Karpas-422 (cell line): ENCODE measurements at regions not wholly inside any gene's neighbourhood (a gene's known extent, or its start where the extent isn't known, plus 50 kb on each side); places are given as distances from the start of the nearest gene placed in this dataset.

ENCODE experiments used
- DNase-seq: peaks from one replicate; pipeline ENCODE4 v3.0.0-alpha.2; 2015
- H2AFZ ChIP-seq: fragments of 200-600 bp; sonication (generic); 2 replicates; pipeline ENCODE4 v1.6.1; 2014; ENCODE audit warnings: antibody characterized with exemption, low read length, mixed read lengths
- H3K27ac ChIP-seq: fragments of 200-600 bp; sonication (generic); 2 replicates; pipeline ENCODE4 v1.5.1; 2014; ENCODE audit warnings: mild to moderate bottlenecking, low read length, moderate library complexity
- H3K27me3 ChIP-seq: fragments of 200-600 bp; sonication (generic); 2 replicates; pipeline ENCODE4 v1.6.1; 2014; ENCODE audit warnings: low read length, mixed read lengths
- H3K36me3 ChIP-seq: fragments of 200-600 bp; sonication (generic); 2 replicates; pipeline ENCODE4 v1.6.1; 2014; ENCODE audit warnings: low read length, mixed read lengths; ENCODE audit not compliant: insufficient read depth
- H3K4me1 ChIP-seq: fragments of 200-600 bp; sonication (generic); 2 replicates; pipeline ENCODE4 v1.6.1; 2014; ENCODE audit warnings: mild to moderate bottlenecking, low read length, mixed read lengths
- H3K4me2 ChIP-seq: fragments of 200-600 bp; sonication (generic); 2 replicates; pipeline ENCODE4 v1.6.1; 2014; ENCODE audit warnings: low read length, low read depth, mild to moderate bottlenecking; ENCODE audit not compliant: poor library complexity, severe bottlenecking
- H3K4me3 ChIP-seq: fragments of 200-600 bp; sonication (generic); 2 replicates; pipeline ENCODE4 v1.5.1; 2014; ENCODE audit warnings: mild to moderate bottlenecking, antibody characterized with exemption, low read length, mixed read lengths
- H3K79me2 ChIP-seq: fragments of 200-600 bp; sonication (generic); 2 replicates; pipeline ENCODE4 v1.6.1; 2014; ENCODE audit warnings: mild to moderate bottlenecking, low read length, mixed read lengths
- H3K9ac ChIP-seq: fragments of 200-600 bp; sonication (generic); 2 replicates; pipeline ENCODE4 v1.6.0; 2014; ENCODE audit warnings: low read length
- H3K9me2 ChIP-seq: fragments of 200-600 bp; sonication (generic), shearing (Covaris generic); replicated peaks from 2 replicates; pipeline ENCODE4 v1.6.0; 2014; ENCODE audit warnings: mild to moderate bottlenecking, low read length, moderate library complexity; ENCODE audit not compliant: insufficient read depth
- H3K9me3 ChIP-seq: fragments of 300-700, 200-600 bp; sonication (generic); 2 replicates; pipeline ENCODE4 v1.6.1; 2014; ENCODE audit warnings: low read length, mixed read lengths
- H4K20me1 ChIP-seq: fragments of 200-600 bp; sonication (generic); 2 replicates; pipeline ENCODE4 v1.6.1; 2014; ENCODE audit warnings: mild to moderate bottlenecking, antibody characterized with exemption, low read length, low read depth; ENCODE audit not compliant: insufficient read depth

DNA sequence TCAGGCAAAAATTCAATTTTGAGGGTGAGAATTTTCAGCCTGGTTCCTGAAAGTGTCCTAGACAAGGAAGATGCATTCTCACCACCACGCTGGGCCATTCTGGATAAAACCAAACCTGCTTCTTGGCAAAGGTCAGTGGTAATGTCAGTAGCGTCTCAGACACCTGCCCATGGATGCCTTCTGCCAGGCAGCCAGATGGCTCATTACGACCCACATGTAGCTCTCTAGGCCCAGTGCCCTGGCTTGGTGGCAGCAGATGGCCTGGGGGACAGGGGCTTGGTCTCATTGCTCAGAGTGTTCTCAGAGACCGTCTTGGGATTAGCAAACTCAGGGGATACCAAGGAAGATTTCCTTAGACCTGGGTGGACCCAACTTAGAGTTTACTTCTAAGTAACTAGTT lies 105.1 kb downstream of the ARF6 start:
- Histone ChIP-seq H3K4me2 (no peak overlapping the region), H3K9me2 (no peaks in the 10 kb centered on the region), H3K4me1 (peaks cover 46% of the 10 kb centered on the region), H3K4me3 (no peak overlapping the region), H3K9ac (no peak overlapping the region), H3K27ac (no peak overlapping the region), H3K36me3 (no peaks in the 10 kb centered on the region), H3K27me3 (no peaks in the 10 kb centered on the region), H3K79me2 (no peaks in the 10 kb centered on the region), H2AFZ (no peak overlapping the region), H4K20me1 (no peaks in the 10 kb centered on the region), H3K9me3 (no peaks in the 10 kb centered on the region)
- no peak for DNase-seq

DNA sequence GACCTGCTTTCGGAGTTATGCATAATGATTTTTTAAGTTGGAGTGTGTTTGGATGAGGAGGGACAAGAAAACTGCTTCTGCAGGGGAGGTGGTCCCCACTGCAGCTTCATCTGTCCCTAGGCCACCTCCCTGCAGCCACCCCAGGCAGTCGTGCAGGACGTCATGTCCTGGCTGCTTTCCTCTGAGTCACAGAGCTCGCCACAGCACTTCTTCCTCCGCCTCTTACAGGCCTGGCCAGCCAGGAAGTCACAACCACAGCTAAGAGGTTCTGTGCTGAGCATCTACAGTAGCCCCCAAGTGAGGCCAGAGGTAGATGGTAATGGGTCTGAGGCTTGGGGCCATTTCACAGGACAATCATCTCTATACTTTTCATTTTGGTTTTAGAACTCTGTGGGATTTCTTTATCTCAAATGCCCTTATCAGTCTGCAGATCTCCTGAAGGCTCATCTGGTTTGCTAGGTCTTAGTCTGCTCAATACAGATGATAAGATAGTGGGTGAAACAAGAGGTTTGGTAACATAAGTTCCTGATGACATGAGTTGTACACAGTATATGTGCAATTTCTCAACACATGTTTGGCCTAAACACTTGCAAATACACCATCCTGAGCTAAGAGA lies 106.4 kb downstream of the ARF6 start:
- Histone ChIP-seq H3K9me3 (no peaks in the 10 kb centered on the region), H3K4me3 (no peak overlapping the region), H3K4me2 (no peak overlapping the region), H3K27me3 (no peaks in the 10 kb centered on the region), H3K9ac (peak overlapping the region; percentile 67; the same call in 1 of the 2 replicates), H3K27ac (no peak overlapping the region), H3K9me2 (no peaks in the 10 kb centered on the region), H3K4me1 (peaks cover 52% of the 10 kb centered on the region), H3K79me2 (no peaks in the 10 kb centered on the region), H4K20me1 (no peaks in the 10 kb centered on the region), H2AFZ (peak overlapping the region; percentile 17; the same call in 1 of the 2 replicates), H3K36me3 (no peaks in the 10 kb centered on the region)
- DNase-seq: peak; percentile 70

DNA sequence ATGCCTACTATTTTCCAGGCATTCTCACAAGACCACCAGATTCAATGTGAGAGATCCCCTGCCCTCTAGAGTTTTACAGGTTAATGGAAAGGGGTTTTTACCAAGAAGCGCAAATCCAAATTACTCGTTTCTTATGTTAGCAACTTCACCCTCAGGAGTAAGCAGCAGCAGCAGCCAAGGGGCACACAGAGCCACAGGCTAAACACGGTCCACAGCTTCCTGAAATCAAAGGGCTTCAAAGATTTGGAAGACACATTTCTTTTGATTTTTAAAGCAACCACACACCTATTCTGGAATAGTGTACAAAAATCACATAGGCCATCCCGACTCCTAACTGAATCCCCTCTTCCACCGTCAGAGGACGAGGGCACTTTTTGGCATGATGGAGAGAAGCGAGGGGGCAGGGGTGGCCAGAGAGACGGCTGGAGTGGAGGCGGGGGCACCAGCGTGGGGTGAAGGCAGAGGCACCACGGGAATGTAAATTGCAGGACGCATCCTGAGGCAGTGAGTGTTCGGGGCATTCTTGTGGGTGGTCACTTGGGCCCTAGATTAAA lies 107.0 kb downstream of the ARF6 start:
- no peaks in the 10 kb centered on the region for H3K9me3 ChIP-seq
- no peak for DNase-seq
- peak overlapping the region; percentile 46; the same call in 1 of the 2 replicates for H3K4me3 ChIP-seq
- peak overlapping the region; percentile 67 for H3K9ac ChIP-seq
- H3K36me3 ChIP-seq: no peaks in the 10 kb centered on the region
- peaks cover 54% of the 10 kb centered on the region for H3K4me1 ChIP-seq
- no peaks in the 10 kb centered on the region for H4K20me1 ChIP-seq
- no peaks in the 10 kb centered on the region for H3K79me2 ChIP-seq
- peak overlapping the region; percentile 68 for H3K4me2 ChIP-seq
- H3K9me2 ChIP-seq: no peaks in the 10 kb centered on the region
- H3K27me3 ChIP-seq: no peaks in the 10 kb centered on the region
- H2AFZ ChIP-seq: peak overlapping the region; percentile 62
- H3K27ac ChIP-seq: peak overlapping the region; percentile 49

DNA sequence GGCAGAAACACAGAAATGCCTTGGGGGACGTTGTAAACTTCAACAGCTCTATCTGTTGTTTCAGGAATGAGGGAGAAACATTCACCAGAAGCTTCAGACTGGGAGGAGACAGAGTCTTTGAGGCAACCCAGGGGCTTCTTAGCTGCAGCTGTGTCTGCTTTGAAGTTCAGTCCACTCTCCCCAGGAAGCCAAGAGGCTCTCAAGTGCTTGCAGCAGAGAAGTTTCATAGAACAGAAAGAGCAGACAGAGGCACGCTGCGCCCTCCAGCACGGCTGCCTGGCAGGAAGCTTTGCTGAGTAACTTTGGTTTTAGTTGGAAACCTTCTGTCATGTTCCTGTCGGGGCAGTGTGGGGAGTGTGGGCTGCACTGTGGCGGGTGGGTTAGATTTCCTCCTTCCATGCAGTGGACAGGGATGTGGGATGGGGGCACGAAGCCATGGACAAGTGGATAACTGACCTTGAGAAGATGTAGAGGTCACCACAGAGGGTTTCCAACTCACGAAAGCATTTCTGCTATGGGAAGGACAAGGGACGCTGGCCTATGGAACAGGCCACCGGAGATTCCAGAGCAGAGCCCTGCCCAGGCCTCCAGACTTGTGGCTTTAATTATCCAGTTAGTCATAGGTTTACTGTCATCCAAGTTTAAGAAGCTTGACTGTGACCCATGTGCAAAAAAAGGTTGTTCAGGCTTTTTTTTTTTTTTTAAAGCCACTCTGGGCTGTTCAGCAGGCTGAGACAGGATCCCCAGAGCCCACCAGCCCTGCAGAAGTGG lies 107.7 kb downstream of the ARF6 start:
- Histone ChIP-seq H2AFZ (peak overlapping the region; percentile 62), H3K36me3 (no peaks in the 10 kb centered on the region), H3K27me3 (no peaks in the 10 kb centered on the region), H3K79me2 (no peaks in the 10 kb centered on the region), H3K9me2 (no peaks in the 10 kb centered on the region), H3K9me3 (no peaks in the 10 kb centered on the region), H3K9ac (peak overlapping the region; percentile 67), H3K4me3 (peak overlapping the region; percentile 46), H3K27ac (peak overlapping the region; percentile 49), H4K20me1 (no peaks in the 10 kb centered on the region), H3K4me1 (peaks cover 54% of the 10 kb centered on the region), H3K4me2 (peak overlapping the region; percentile 68)
- peak; percentile 78 for DNase-seq

DNA sequence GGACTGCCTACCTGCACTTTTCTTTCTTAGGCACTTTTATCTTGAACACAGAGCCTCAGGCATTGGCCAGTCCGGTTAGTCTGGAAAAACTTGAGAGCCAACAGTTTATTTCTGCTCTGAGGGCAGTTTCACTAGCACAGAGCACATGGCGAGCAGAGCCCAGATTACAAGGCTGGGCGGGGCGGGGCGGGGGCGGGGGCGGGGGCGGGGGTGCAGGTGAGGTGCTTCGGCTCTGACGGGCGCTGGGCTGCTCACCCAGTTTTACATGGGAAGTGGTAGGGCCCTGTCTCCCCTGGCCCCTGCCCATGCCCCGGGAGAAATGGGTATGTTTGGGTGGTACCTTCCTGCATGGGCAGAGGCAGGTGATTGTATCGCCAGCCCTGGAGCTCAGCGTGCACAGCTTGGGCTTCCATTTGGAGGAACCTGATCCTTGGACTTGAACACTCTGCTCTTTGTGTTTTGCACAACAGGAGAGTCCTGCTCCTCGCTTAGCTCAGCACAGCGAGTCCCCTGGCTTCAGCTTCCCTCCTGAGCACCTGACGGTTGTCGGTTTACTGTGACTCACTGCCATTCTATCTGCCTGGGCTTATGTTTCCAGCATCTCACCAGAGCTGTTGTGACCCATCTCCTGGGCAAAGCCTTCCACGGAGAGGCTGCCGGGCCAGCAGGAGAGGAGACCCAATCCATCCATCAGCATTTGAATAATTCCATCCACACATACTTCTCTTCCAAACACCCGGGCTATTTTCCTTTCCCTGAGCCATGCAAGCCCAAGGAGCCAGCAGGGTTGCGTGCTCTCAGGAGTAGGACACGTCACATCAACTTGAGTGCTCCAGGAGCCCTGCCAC lies 108.5 kb downstream of the ARF6 start:
- no peaks in the 10 kb centered on the region for H3K79me2 ChIP-seq
- H3K36me3 ChIP-seq: no peaks in the 10 kb centered on the region
- no peaks in the 10 kb centered on the region for H3K27me3 ChIP-seq
- peak overlapping the region; percentile 67 for H3K9ac ChIP-seq
- peaks cover 54% of the 10 kb centered on the region for H3K4me1 ChIP-seq
- H3K4me3 ChIP-seq: peak overlapping the region; percentile 52
- peak overlapping the region; percentile 84 for H3K4me2 ChIP-seq
- no peaks in the 10 kb centered on the region for H3K9me3 ChIP-seq
- peak overlapping the region; percentile 51 for H3K27ac ChIP-seq
- no peaks in the 10 kb centered on the region for H4K20me1 ChIP-seq
- peak; percentile 79 for DNase-seq
- H2AFZ ChIP-seq: peak overlapping the region; percentile 80
- no peaks in the 10 kb centered on the region for H3K9me2 ChIP-seq

DNA sequence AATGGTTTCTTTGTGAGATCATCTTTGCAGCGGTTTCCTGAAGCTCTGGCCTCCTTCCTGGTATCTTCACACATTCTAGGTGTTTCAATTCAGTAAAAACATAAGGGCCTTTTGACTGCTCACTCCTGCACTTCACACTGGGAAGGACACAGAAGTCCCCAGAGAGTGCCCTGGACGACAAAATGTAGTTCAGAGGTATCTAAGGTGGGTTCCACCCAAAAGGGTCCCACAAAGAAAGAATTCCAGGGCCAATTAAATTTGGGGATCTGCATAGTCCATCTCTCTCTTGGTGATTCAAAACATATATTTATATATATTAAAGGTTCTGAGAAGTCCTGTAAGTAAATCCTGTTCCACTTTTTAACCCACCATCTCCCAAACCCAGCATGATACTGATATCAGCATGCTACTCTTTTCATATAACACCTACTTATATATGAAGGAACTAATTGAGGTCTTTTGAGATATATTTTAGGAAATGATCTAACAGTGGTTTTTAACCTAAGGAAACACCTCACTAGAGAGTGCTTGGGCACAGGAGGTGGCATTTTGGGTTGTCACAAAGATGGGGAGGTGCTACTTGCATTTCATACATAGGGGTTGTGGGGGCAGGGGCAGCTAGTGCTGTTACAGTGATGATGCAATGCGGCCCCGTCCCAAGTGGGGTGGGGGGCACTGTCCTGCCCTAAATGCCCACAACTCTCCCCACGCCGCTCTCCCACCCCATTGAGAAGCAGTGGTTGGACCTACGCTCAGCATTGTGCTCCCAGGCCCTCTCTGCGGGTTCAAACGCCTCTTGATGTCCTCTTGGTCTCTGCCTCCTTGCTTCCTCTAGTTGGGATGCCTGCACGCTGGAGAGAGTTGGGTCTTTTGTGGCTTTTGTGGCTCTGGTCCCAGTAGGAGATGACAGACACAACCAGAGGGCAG lies 109.4 kb downstream of the ARF6 start:
- Histone ChIP-seq H2AFZ (peak overlapping the region; percentile 80), H3K36me3 (no peaks in the 10 kb centered on the region), H3K4me2 (peak overlapping the region; percentile 84), H3K9me2 (no peaks in the 10 kb centered on the region), H4K20me1 (no peaks in the 10 kb centered on the region), H3K9ac (peak overlapping the region; percentile 66), H3K79me2 (no peaks in the 10 kb centered on the region), H3K27me3 (no peaks in the 10 kb centered on the region), H3K9me3 (no peaks in the 10 kb centered on the region), H3K27ac (peak overlapping the region; percentile 51), H3K4me3 (peak overlapping the region; percentile 69), H3K4me1 (peaks cover 54% of the 10 kb centered on the region)
- DNase-seq: peak; percentile 64

DNA sequence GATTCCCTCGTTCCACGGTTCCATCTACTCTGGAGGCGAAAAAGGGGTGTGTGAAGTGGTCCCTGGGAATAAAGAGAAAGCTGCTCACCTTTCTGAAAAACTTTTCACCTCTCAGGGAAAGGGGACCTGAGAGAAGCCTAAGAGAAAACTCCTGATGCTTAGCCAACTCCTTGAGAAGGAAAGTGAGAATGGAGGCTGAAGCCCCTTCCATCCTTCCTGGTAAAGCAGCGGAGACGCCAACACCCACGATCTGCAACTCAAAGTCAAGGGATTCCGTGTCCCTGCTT lies 110.0 kb downstream of the ARF6 start:
- Histone ChIP-seq H3K79me2 (no peaks in the 10 kb centered on the region), H4K20me1 (no peaks in the 10 kb centered on the region), H3K27ac (peak overlapping the region; percentile 42), H3K9ac (peak overlapping the region; percentile 66), H3K4me3 (peak overlapping the region; percentile 69), H3K27me3 (no peaks in the 10 kb centered on the region), H3K36me3 (no peaks in the 10 kb centered on the region), H3K9me3 (no peaks in the 10 kb centered on the region), H3K9me2 (no peaks in the 10 kb centered on the region), H2AFZ (peak overlapping the region; percentile 40; the same call in 1 of the 2 replicates), H3K4me1 (peaks cover 54% of the 10 kb centered on the region), H3K4me2 (peak overlapping the region; percentile 84)
- no peak for DNase-seq
